IMR-90 (cell line): ENCODE measurements at regions not wholly inside any gene's neighbourhood (a gene's known extent, or its start where the extent isn't known, plus 50 kb on each side); places are given as distances from the start of the nearest gene placed in this dataset.

ENCODE experiments used
- ATAC-seq: fragments of 200-7000 bp; cut with Tn5 transposase; 2 replicates; pipeline ENCODE4 v1.9.1; 2020; ENCODE audit warnings: low read depth, mild to moderate bottlenecking, moderate library complexity
- BruUV-seq: library from RNA; stranded (reverse); fragments of 400-500 nt; replicated peaks from 2 replicates; lab custom pipeline; 2021; lab: Mats Ljungman, UMichigan
- CTCF ChIA-PET: fragments of 300-600 bp; formaldehyde crosslinking; extraction: SDS; loops from one replicate; lab custom pipeline; 2021; ENCODE audit warnings: antibody characterized with exemption; lab: Yijun Ruan, JAX
- POLR2A ChIA-PET: fragments of 300-600 bp; sonication (Branson Sonifier 250); formaldehyde crosslinking; loops from one replicate; lab custom pipeline; 2022; ENCODE audit warnings: antibody characterized with exemption; ENCODE audit not compliant: unreplicated experiment; lab: Charles Lee
- DNase-seq: peaks from one replicate; pipeline ENCODE4 v3.0.0; 2013
- H2AFZ ChIP-seq: replicated peaks from 2 replicates; pipeline ENCODE3; 2013; ENCODE audit warnings: low read length, mild to moderate bottlenecking; ENCODE audit not compliant: poor library complexity
- H2AK5ac ChIP-seq: 2 replicates; pipeline ENCODE4 v1.6.1; 2013; ENCODE audit warnings: low read depth, low read length, inconsistent platforms
- H2AK9ac ChIP-seq: replicated peaks from 2 replicates; pipeline ENCODE3; 2013; ENCODE audit warnings: mild to moderate bottlenecking, low read depth, low read length, moderate library complexity; ENCODE audit not compliant: poor library complexity
- H2BK120ac ChIP-seq: 2 replicates; pipeline ENCODE4 v1.6.1; 2013; ENCODE audit warnings: low read depth, low read length, inconsistent platforms
- H2BK15ac ChIP-seq: 3 replicates; pipeline ENCODE4 v1.6.1; 2013; ENCODE audit warnings: low read depth, low read length, inconsistent platforms
- H2BK20ac ChIP-seq: 2 replicates; pipeline ENCODE4 v1.6.1; 2013; ENCODE audit warnings: low read depth, mild to moderate bottlenecking, inconsistent platforms, low read length, moderate library complexity
- H2BK5ac ChIP-seq: 2 replicates; pipeline ENCODE4 v1.6.1; 2013; ENCODE audit warnings: mild to moderate bottlenecking, low read depth, low read length, inconsistent platforms; ENCODE audit not compliant: poor library complexity, severe bottlenecking
- H3K14ac ChIP-seq: replicated peaks from 2 replicates; pipeline ENCODE4 v1.6.1; 2013; ENCODE audit warnings: low read depth, low read length, inconsistent platforms
- H3K18ac ChIP-seq: 2 replicates; pipeline ENCODE4 v1.6.1; 2013; ENCODE audit warnings: low read depth, low read length, control low read depth
- H3K23ac ChIP-seq: 2 replicates; pipeline ENCODE4 v1.6.1; 2013; ENCODE audit warnings: low read depth, low read length, inconsistent platforms
- H3K27ac ChIP-seq: 2 replicates; pipeline ENCODE4 v1.5.1; 2013; ENCODE audit warnings: mild to moderate bottlenecking, control low read depth, low read length; ENCODE audit not compliant: insufficient read depth
- H3K27me3 ChIP-seq: 2 replicates; pipeline ENCODE4 v1.6.1; 2013; ENCODE audit warnings: low read length; ENCODE audit not compliant: control insufficient read depth, insufficient read depth
- H3K36me3 ChIP-seq: 2 replicates; pipeline ENCODE4 v1.6.1; 2013; ENCODE audit warnings: low read length, mixed read lengths; ENCODE audit not compliant: control insufficient read depth, insufficient read depth
- H3K4ac ChIP-seq: 2 replicates; pipeline ENCODE4 v1.6.1; 2013; ENCODE audit warnings: low read depth, low read length, inconsistent platforms
- H3K4me1 ChIP-seq: 2 replicates; pipeline ENCODE4 v1.6.1; 2013; ENCODE audit warnings: low read length, mixed read lengths; ENCODE audit not compliant: control insufficient read depth, insufficient read depth
- H3K4me2 ChIP-seq: 2 replicates; pipeline ENCODE4 v1.6.1; 2013; ENCODE audit warnings: low read depth, mild to moderate bottlenecking, control low read depth, low read length, moderate library complexity
- H3K4me3 ChIP-seq: 2 replicates; pipeline ENCODE4 v1.5.1; 2013; ENCODE audit warnings: low read depth, mild to moderate bottlenecking, control low read depth, low read length, moderate library complexity; ENCODE audit not compliant: insufficient read depth
- H3K56ac ChIP-seq: 2 replicates; pipeline ENCODE4 v1.6.1; 2013; ENCODE audit warnings: low read length, inconsistent platforms; ENCODE audit not compliant: insufficient read depth; ENCODE audit errors: extremely low read depth
- H3K79me1 ChIP-seq, 2 experiments: 2 replicates each; pipeline ENCODE4 v1.6.1; 2013; ENCODE audit warnings: low read length in 2 of 2, inconsistent platforms in 1 of 2, low read depth in 1 of 2
- H3K9ac ChIP-seq: 2 replicates; pipeline ENCODE4 v1.6.1; 2013; ENCODE audit warnings: low read depth, low read length, control low read depth
- H3K9me1 ChIP-seq: 2 replicates; pipeline ENCODE4 v1.6.1; 2013; ENCODE audit warnings: low read length, inconsistent platforms; ENCODE audit not compliant: insufficient read depth
- H3K9me3 ChIP-seq: 2 replicates; pipeline ENCODE4 v1.6.1; 2013; ENCODE audit warnings: low read length; ENCODE audit not compliant: control insufficient read depth, insufficient read depth
- H4K20me1 ChIP-seq: 2 replicates; pipeline ENCODE4 v1.6.1; 2013; ENCODE audit warnings: low read length, inconsistent platforms; ENCODE audit not compliant: insufficient read depth
- H4K5ac ChIP-seq: 2 replicates; pipeline ENCODE4 v1.6.1; 2013; ENCODE audit warnings: mild to moderate bottlenecking, low read depth, low read length, control low read depth
- H4K8ac ChIP-seq, 2 experiments: 2 replicates each; pipeline ENCODE4 v1.6.1; 2013; ENCODE audit warnings: low read depth in 2 of 2, low read length in 2 of 2, control low read depth in 1 of 2, inconsistent platforms in 1 of 2
- H4K91ac ChIP-seq: 2 replicates; pipeline ENCODE4 v1.6.1; 2013; ENCODE audit warnings: low read depth, low read length, inconsistent platforms; ENCODE audit not compliant: insufficient read depth
- BHLHE40 ChIP-seq: fragments of 150-350 bp; IDR thresholded peaks from 2 replicates; pipeline ENCODE4 v1.6.1; 2016; ENCODE audit warnings: mild to moderate bottlenecking, low read depth, low read length
- CEBPB ChIP-seq: IDR thresholded peaks from 2 replicates; pipeline ENCODE4 v1.6.1; 2012; ENCODE audit warnings: low read depth, low read length, improper control_type of control experiment
- CHD1 ChIP-seq: IDR thresholded peaks from 2 replicates; pipeline ENCODE4 v1.6.1; 2012; ENCODE audit warnings: low read depth, low read length, improper control_type of control experiment
- CTCF ChIP-seq: conservative IDR thresholded peaks from 2 replicates; pipeline ENCODE4 v1.5.1; 2012; ENCODE audit warnings: mild to moderate bottlenecking, low read depth, low read length, improper control_type of control experiment
- FOS ChIP-seq: fragments of 150-350 bp; IDR thresholded peaks from 2 replicates; pipeline ENCODE4 v1.6.1; 2016; ENCODE audit warnings: low read depth, low read length
- MAFK ChIP-seq: IDR thresholded peaks from 2 replicates; pipeline ENCODE4 v1.6.1; 2012; ENCODE audit warnings: low read depth, low read length, improper control_type of control experiment
- MAZ ChIP-seq: IDR thresholded peaks from 2 replicates; pipeline ENCODE4 v1.6.1; 2012; ENCODE audit warnings: low read depth, mild to moderate bottlenecking, low read length, improper control_type of control experiment, moderate library complexity, borderline replicate concordance
- MXI1 ChIP-seq: IDR thresholded peaks from 2 replicates; pipeline ENCODE4 v1.6.1; 2012; ENCODE audit warnings: low read depth, mild to moderate bottlenecking, low read length, moderate library complexity, borderline replicate concordance
- NFE2L2 ChIP-seq: fragments of 150-350 bp; IDR thresholded peaks from 2 replicates; pipeline ENCODE4 v1.6.1; 2016; ENCODE audit warnings: low read depth, mild to moderate bottlenecking, low read length
- POLR2A ChIP-seq: IDR thresholded peaks from 2 replicates; pipeline ENCODE4 v1.6.1; 2012; ENCODE audit warnings: mild to moderate bottlenecking, low read depth, low read length
- RAD21 ChIP-seq: IDR thresholded peaks from 2 replicates; pipeline ENCODE4 v1.6.1; 2012; ENCODE audit warnings: low read length, improper control_type of control experiment
- RCOR1 ChIP-seq: IDR thresholded peaks from 2 replicates; pipeline ENCODE4 v1.6.1; 2012; ENCODE audit warnings: mild to moderate bottlenecking, low read length, improper control_type of control experiment; ENCODE audit not compliant: insufficient replicate concordance
- RFX5 ChIP-seq: IDR thresholded peaks from 2 replicates; pipeline ENCODE4 v1.8.0; 2012; ENCODE audit warnings: low read depth, mild to moderate bottlenecking, low read length, moderate library complexity
- SMC3 ChIP-seq: fragments of 150-350 bp; IDR thresholded peaks from 2 replicates; pipeline ENCODE4 v1.6.1; 2016; ENCODE audit warnings: low read depth, mild to moderate bottlenecking, antibody characterized with exemption, low read length, moderate library complexity
- USF2 ChIP-seq: fragments of 150-350 bp; IDR thresholded peaks from 2 replicates; pipeline ENCODE4 v1.6.1; 2017; ENCODE audit warnings: mild to moderate bottlenecking, antibody characterized with exemption, low read length, low read depth
- WGBS, 2 experiments: methylation state at CpG; one replicate each; pipeline versions ENCODE4 v1.1.5 to v1.1.7; 2013; ENCODE audit warnings: missing lambda C conversion rate in 2 of 2; ENCODE audit not compliant: insufficient read length in 1 of 2; ENCODE audit errors: extremely low coverage in 2 of 2; 5-methylcytosine and 5-hydroxymethylcytosine counted together
- dilution Hi-C: fragments of 300-500 bp; cut with HindIII; formaldehyde crosslinking; loops from one replicate; pipeline ENCODE4 v1.14.3; 2018; ENCODE audit warnings: low sequenced_read_pairs; ENCODE audit not compliant: unreplicated experiment
- in situ Hi-C: fragments of 300-500 bp; cut with MboI; formaldehyde crosslinking; loops from 3 replicates; pipeline ENCODE4 v1.14.3; 2019; ENCODE audit warnings: low sequenced_read_pairs, inconsistent platforms, mixed read lengths
- intact Hi-C: fragments of 100-400 bp; cut with micrococcal nuclease; formaldehyde crosslinking; loops from 2 replicates; pipeline ENCODE4 v1.10.0; 2022
- TF ChIP-seq, protein P1 (sequence below): fragments of 150-350 bp; IDR thresholded peaks from 2 replicates; pipeline ENCODE4 v1.6.1; 2016; ENCODE audit warnings: low read depth, mild to moderate bottlenecking, low read length, moderate library complexity, borderline replicate concordance

DNA sequence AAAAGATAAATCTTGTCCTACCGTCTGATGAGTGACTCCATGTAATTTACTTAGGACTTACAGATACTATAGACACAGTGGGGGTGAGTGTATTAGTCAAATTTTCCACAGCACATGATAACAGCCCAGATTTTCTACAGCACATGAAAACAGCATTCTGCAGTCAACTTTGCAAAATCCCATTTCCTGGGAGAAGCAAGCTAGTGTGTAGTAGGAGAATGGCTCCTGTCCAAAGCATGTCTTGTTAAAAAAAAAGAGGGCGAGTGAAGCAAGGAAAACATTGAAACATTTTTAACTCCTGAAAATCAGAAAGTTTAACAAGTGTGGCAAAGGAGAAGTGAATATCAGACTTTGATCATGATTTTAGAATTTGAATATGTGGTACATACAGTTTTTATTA lies 817.8 kb upstream of the FAM98A start:
- no peak overlapping the region for H2AFZ ChIP-seq
- H3K18ac ChIP-seq = no peak overlapping the region
- BruUV-seq = no TSS peak
- no peak overlapping the region for H2BK5ac ChIP-seq
- no peaks in the 10 kb centered on the region; the same call in 1 of the 2 replicates for H3K9me3 ChIP-seq
- no peaks in the 10 kb centered on the region for H3K9me1 ChIP-seq
- intact Hi-C loops (no loop called here), in situ Hi-C loops (no loop called here), dilution Hi-C loops (no loop called here)
- no peaks in the 10 kb centered on the region for H3K27me3 ChIP-seq
- no peak overlapping the region for H4K8ac ChIP-seq
- WGBS, 2 experiments = no CpG with 5 or more reads among the region's 2 CpGs
- no peak overlapping the region for H3K14ac ChIP-seq
- H3K9ac ChIP-seq = no peak overlapping the region
- no peaks in the 10 kb centered on the region for H4K20me1 ChIP-seq
- no peak overlapping the region for H2AK5ac ChIP-seq
- CTCF ChIA-PET = no interaction called here
- no peak for DNase-seq
- no peak overlapping the region for H2BK120ac ChIP-seq
- POLR2A ChIA-PET = no interaction called here
- H2BK20ac ChIP-seq = no peak overlapping the region
- H3K56ac ChIP-seq = no peak overlapping the region
- no peak for ATAC-seq
- no peaks in the 10 kb centered on the region for H3K79me1 ChIP-seq
- H3K4me2 ChIP-seq = no peak overlapping the region
- H3K4me3 ChIP-seq = no peak overlapping the region
- no peak overlapping the region for H4K5ac ChIP-seq
- H4K91ac ChIP-seq = no peak overlapping the region
- H3K4me1 ChIP-seq = no peaks in the 10 kb centered on the region
- H3K4ac ChIP-seq = no peak overlapping the region
- no peak overlapping the region for H3K23ac ChIP-seq
- no peak overlapping the region for H2AK9ac ChIP-seq
- TF ChIP-seq CTCF (no peak), RAD21 (no peak), RCOR1 (no peak), MXI1 (no peak), CHD1 (no peak), FOS (no peak), NFE2L2 (no peak), SMC3 (no peak), CEBPB (no peak), MAFK (no peak), USF2 (no peak), POLR2A (no peak), BHLHE40 (no peak), MAZ (no peak), RFX5 (no peak)
- TF ChIP-seq, protein P1, sequence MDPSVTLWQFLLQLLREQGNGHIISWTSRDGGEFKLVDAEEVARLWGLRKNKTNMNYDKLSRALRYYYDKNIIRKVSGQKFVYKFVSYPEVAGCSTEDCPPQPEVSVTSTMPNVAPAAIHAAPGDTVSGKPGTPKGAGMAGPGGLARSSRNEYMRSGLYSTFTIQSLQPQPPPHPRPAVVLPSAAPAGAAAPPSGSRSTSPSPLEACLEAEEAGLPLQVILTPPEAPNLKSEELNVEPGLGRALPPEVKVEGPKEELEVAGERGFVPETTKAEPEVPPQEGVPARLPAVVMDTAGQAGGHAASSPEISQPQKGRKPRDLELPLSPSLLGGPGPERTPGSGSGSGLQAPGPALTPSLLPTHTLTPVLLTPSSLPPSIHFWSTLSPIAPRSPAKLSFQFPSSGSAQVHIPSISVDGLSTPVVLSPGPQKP = no peak
- H3K27ac ChIP-seq = no peak overlapping the region
- no peak overlapping the region for H2BK15ac ChIP-seq
- no peaks in the 10 kb centered on the region for H3K36me3 ChIP-seq
